Jurkat, Clone E6-1 (cell line): ENCODE measurements at regions not wholly inside any gene's neighbourhood (a gene's known extent, or its start where the extent isn't known, plus 50 kb on each side); places are given as distances from the start of the nearest gene placed in this dataset.
"Not testable (repeated sequence)": the region's sequence is repeated elsewhere in the genome, so short reads cannot be mapped to it uniquely, and the experiment has no call there.

Source experiments
- DNase-seq: peaks from one replicate; pipeline ENCODE4 v3.0.0-alpha.2; 2011; ENCODE audit warnings: low read depth, low spot score
- H3K4me3 ChIP-seq: 2 replicates; pipeline ENCODE4 v1.5.1; 2011; ENCODE audit warnings: mild to moderate bottlenecking, low read length, control low read depth, moderate library complexity

- H3K4me3 ChIP-seq: no peak overlapping the region
- DNase-seq: no peak
Measured at GRCh38 chr5:163024936-163025335, 412.5 kb upstream of the CCNG1 start.

GRCh38 chr5:163033656-163034055 lies 403.7 kb upstream of the CCNG1 start:
- H3K4me3 ChIP-seq: no peak overlapping the region
- DNase-seq: no peak

GRCh38 chr5:163041254-163041653 lies 396.1 kb upstream of the CCNG1 start:
- H3K4me3 ChIP-seq: no peak overlapping the region
- DNase-seq: no peak

- H3K4me3 ChIP-seq: no peak overlapping the region
- peak; percentile 40 for DNase-seq
Measured at GRCh38 chr5:163079618-163080017, 357.8 kb upstream of the CCNG1 start.

GRCh38 chr5:163089230-163089629 lies 348.2 kb upstream of the CCNG1 start:
- DNase-seq: no peak
- H3K4me3 ChIP-seq: no peak overlapping the region

- DNase-seq: no peak
- no peak overlapping the region for H3K4me3 ChIP-seq
Measured at GRCh38 chr5:163089926-163090325, 347.5 kb upstream of the CCNG1 start.

- no peak for DNase-seq
- no peak overlapping the region for H3K4me3 ChIP-seq
Measured at GRCh38 chr5:163094492-163095180, 342.8 kb upstream of the CCNG1 start.

- H3K4me3 ChIP-seq: no peak overlapping the region
- DNase-seq: peak; percentile 54
Measured at GRCh38 chr5:163104464-163104863, 332.9 kb upstream of the CCNG1 start.

GRCh38 chr5:163105456-163105855 lies 331.9 kb upstream of the CCNG1 start:
- no peak for DNase-seq

GRCh38 chr5:163106098-163106497 lies 331.3 kb upstream of the CCNG1 start:
- H3K4me3 ChIP-seq: no peak overlapping the region
- no peak for DNase-seq

More at GRCh38 chr5:163105456-163105855, 331.9 kb upstream of the CCNG1 start:
- H3K4me3 ChIP-seq: no peak overlapping the region

- DNase-seq: no peak
- no peak overlapping the region for H3K4me3 ChIP-seq
Measured at GRCh38 chr5:163108351-163108750, 329.0 kb upstream of the CCNG1 start.

- H3K4me3 ChIP-seq: no peak overlapping the region
- no peak for DNase-seq
Measured at GRCh38 chr5:163115011-163115410, 322.4 kb upstream of the CCNG1 start.

- not testable (repeated sequence) for DNase-seq, H3K4me3 ChIP-seq
Measured at GRCh38 chr5:163116618-163117017, 320.8 kb upstream of the CCNG1 start.

GRCh38 chr5:163134061-163134460 lies 303.3 kb upstream of the CCNG1 start:
- H3K4me3 ChIP-seq: no peak overlapping the region
- DNase-seq: peak; percentile 7

- DNase-seq: no peak
- H3K4me3 ChIP-seq: no peak overlapping the region
Measured at GRCh38 chr5:163135849-163136248, 301.5 kb upstream of the CCNG1 start.

GRCh38 chr5:163161512-163161911 lies 275.9 kb upstream of the CCNG1 start:
- no peak for DNase-seq

GRCh38 chr5:163162645-163163044 lies 274.8 kb upstream of the CCNG1 start:
- H3K4me3 ChIP-seq: no peak overlapping the region
- DNase-seq: no peak

More at GRCh38 chr5:163161512-163161911, 275.9 kb upstream of the CCNG1 start:
- H3K4me3 ChIP-seq: no peak overlapping the region

GRCh38 chr5:163163858-163164257 lies 273.5 kb upstream of the CCNG1 start:
- H3K4me3 ChIP-seq: no peak overlapping the region
- no peak for DNase-seq

GRCh38 chr5:163165277-163165676 lies 272.1 kb upstream of the CCNG1 start:
- H3K4me3 ChIP-seq: no peak overlapping the region
- DNase-seq: no peak

- peak; percentile 81 for DNase-seq
- not testable (repeated sequence) for H3K4me3 ChIP-seq
Measured at GRCh38 chr5:163170161-163170560, 267.2 kb upstream of the CCNG1 start.
